22Rv1 (cell line): ENCODE measurements at regions not wholly inside any gene's neighbourhood (a gene's known extent, or its start where the extent isn't known, plus 50 kb on each side); places are given as distances from the start of the nearest gene placed in this dataset.

Source experiments
- CTCF ChIP-seq: fragments of 450-650 bp; IDR thresholded peaks from 2 replicates; pipeline ENCODE4 v1.5.1; 2017; ENCODE audit warnings: mild to moderate bottlenecking
- ZFX ChIP-seq: fragments of 450-650 bp; IDR thresholded peaks from 2 replicates; pipeline ENCODE4 v1.6.1; 2017; ENCODE audit warnings: antibody characterized with exemption, borderline replicate concordance

GRCh38 chr6:14516956-14517355 lies 399.4 kb downstream of the CD83 start:
- TF ChIP-seq CTCF (no peak), ZFX (no peak)
